GM12878 (cell line): ENCODE measurements at regions not wholly inside any gene's neighbourhood (a gene's known extent, or its start where the extent isn't known, plus 50 kb on each side); places are given as distances from the start of the nearest gene placed in this dataset.

Source experiments
- ATAC-seq: fragments of 200-7000 bp; cut with Tn5 transposase; 3 replicates; pipeline ENCODE4 v1.9.1; 2020; ENCODE audit warnings: mild to moderate bottlenecking, moderate library complexity
- BruUV-seq: library from RNA; stranded (reverse); fragments of 400-500 nt; replicated peaks from 2 replicates; lab custom pipeline; 2021; lab: Mats Ljungman, UMichigan
- CTCF ChIA-PET: fragments of 300-600 bp; sonication (Branson Sonifier 250); formaldehyde crosslinking; extraction: SDS; loops from one replicate; lab custom pipeline; 2021; ENCODE audit warnings: inconsistent platforms; lab: Yijun Ruan, JAX
- POLR2A ChIA-PET: fragments of 350-600 bp; formaldehyde crosslinking; extraction: SDS; loops from one replicate; lab custom pipeline; 2021; ENCODE audit warnings: inconsistent platforms; lab: Charles Lee
- RAD21 ChIA-PET: fragments of 300-600 bp; sonication (Branson Sonifier 250); formaldehyde crosslinking; loops from one replicate; lab custom pipeline; 2023; ENCODE audit warnings: antibody characterized with exemption; ENCODE audit not compliant: unreplicated experiment; lab: Charles Lee
- SMC1A ChIA-PET: fragments of 300-600 bp; sonication (Branson Sonifier 250); formaldehyde crosslinking; loops from one replicate; lab custom pipeline; 2023; ENCODE audit not compliant: unreplicated experiment, uncharacterized antibody; lab: Charles Lee
- DNase-seq: peaks from one replicate; pipeline ENCODE4 v3.0.0-alpha.2; 2011; ENCODE audit warnings: low read depth, low spot score
- FAIRE-seq: peaks from 3 replicates; lab custom pipeline; 2011; peaks lifted over from hg19 to GRCh38; lab: Jason Lieb, UNC
- H2AFZ ChIP-seq: 2 replicates; pipeline ENCODE4 v1.6.0; 2011; ENCODE audit warnings: low read depth, low read length, control low read depth; ENCODE audit not compliant: control insufficient read depth
- H3K27ac ChIP-seq: 2 replicates; pipeline ENCODE4 v1.5.1; 2011; ENCODE audit warnings: control low read depth; ENCODE audit not compliant: control insufficient read depth, insufficient read depth
- H3K27me3 ChIP-seq, 2 experiments: replicated peaks in 1 of 2; 2 replicates each; pipeline versions ENCODE4 v1.6.0 to v1.6.1; 2011; ENCODE audit warnings: low read length in 1 of 2; ENCODE audit not compliant: control insufficient read depth in 2 of 2, insufficient read depth in 2 of 2
- H3K36me3 ChIP-seq, 2 experiments: 2 replicates each; pipeline ENCODE4 v1.5.1; 2011; ENCODE audit warnings: low read length in 1 of 2; ENCODE audit not compliant: control insufficient read depth in 2 of 2, insufficient read depth in 2 of 2
- H3K4me1 ChIP-seq: 2 replicates; pipeline ENCODE4 v1.6.1; 2011; ENCODE audit warnings: mild to moderate bottlenecking, low read length, moderate library complexity, mixed read lengths; ENCODE audit not compliant: control insufficient read depth, insufficient read depth
- H3K4me2 ChIP-seq: 2 replicates; pipeline ENCODE4 v1.6.0; 2011; ENCODE audit warnings: control low read depth; ENCODE audit not compliant: control insufficient read depth, insufficient read depth
- H3K4me3 ChIP-seq: fragments of 200-600 bp; sonication (generic); 2 replicates; pipeline ENCODE4 v1.5.1; 2016
- H3K79me2 ChIP-seq: 2 replicates; pipeline ENCODE4 v1.6.0; 2011; ENCODE audit warnings: low read length; ENCODE audit not compliant: control insufficient read depth, insufficient read depth
- H3K9ac ChIP-seq: 2 replicates; pipeline ENCODE4 v1.8.0; 2011; ENCODE audit warnings: low read length, control low read depth, mixed read lengths; ENCODE audit not compliant: control insufficient read depth, insufficient read depth
- H3K9me3 ChIP-seq: replicated peaks from 3 replicates; pipeline ENCODE4 v1.5.1; 2011; ENCODE audit warnings: mild to moderate bottlenecking, low read length; ENCODE audit not compliant: control insufficient read depth, insufficient read depth
- H4K20me1 ChIP-seq: 2 replicates; pipeline ENCODE4 v1.6.0; 2011; ENCODE audit not compliant: control insufficient read depth, insufficient read depth
- BCL11A ChIP-seq: IDR thresholded peaks from 2 replicates; pipeline ENCODE4 v1.6.1; 2011; ENCODE audit warnings: low read depth, low read length
- CBX5 ChIP-seq: sonication (generic); IDR thresholded peaks from 2 replicates; pipeline ENCODE4 v1.6.1; 2016; ENCODE audit warnings: low read depth, moderate library complexity, mild to moderate bottlenecking, inconsistent platforms
- CEBPB ChIP-seq, 2 experiments: fragments of 150-350 bp in 1 of 2; IDR thresholded peaks; 2 replicates each; pipeline ENCODE4 v1.6.1; 2012 to 2014; ENCODE audit warnings: low read depth in 2 of 2, low read length in 2 of 2, borderline replicate concordance in 1 of 2, inconsistent platforms in 1 of 2
- IKZF1 ChIP-seq: fragments of 450-650 bp; conservative IDR thresholded peaks from 2 replicates; pipeline ENCODE4 v1.6.1; 2017; ENCODE audit warnings: antibody characterized with exemption, mild to moderate bottlenecking
- MEF2A ChIP-seq: IDR thresholded peaks from 2 replicates; pipeline ENCODE4 v1.6.1; 2011; ENCODE audit warnings: low read depth, mild to moderate bottlenecking, low read length, moderate library complexity; ENCODE audit not compliant: insufficient read depth
- NFIC ChIP-seq: IDR thresholded peaks from 2 replicates; pipeline ENCODE4 v1.6.1; 2012; ENCODE audit warnings: low read depth, mild to moderate bottlenecking, inconsistent platforms, low read length, moderate library complexity
- RUNX3 ChIP-seq: IDR thresholded peaks from 2 replicates; pipeline ENCODE4 v1.6.1; 2012; ENCODE audit warnings: low read length, inconsistent platforms
- ZNF622 ChIP-seq: fragments of 450-650 bp; IDR thresholded peaks from 2 replicates; pipeline ENCODE4 v1.6.1; 2017; ENCODE audit warnings: mild to moderate bottlenecking, inconsistent platforms
- WGBS: methylation state at CpG from one replicate; pipeline ENCODE4 v1.1.6; 2016; ENCODE audit warnings: low lambda C conversion rate; ENCODE audit not compliant: insufficient replicate concordance, insufficient coverage; ENCODE audit errors: missing lambda C conversion rate; 5-methylcytosine and 5-hydroxymethylcytosine counted together
- in situ Hi-C: fragments of 300-500 bp; cut with MboI; formaldehyde crosslinking; loops from 9 replicates; pipeline ENCODE4 v1.14.3; 2018; ENCODE audit warnings: mixed read lengths
- intact Hi-C: fragments of 100-400 bp; cut with micrococcal nuclease; formaldehyde crosslinking; loops from one replicate; pipeline ENCODE4 v1.14.2; 2022; ENCODE audit not compliant: unreplicated experiment
- TF ChIP-seq, protein P1 (sequence below): fragments of 450-650 bp; IDR thresholded peaks from 2 replicates; pipeline ENCODE4 v1.6.1; 2017; ENCODE audit warnings: mild to moderate bottlenecking, moderate library complexity
- TF ChIP-seq, protein P2 (sequence below): fragments of 450-650 bp; IDR thresholded peaks from 2 replicates; pipeline ENCODE4 v1.6.1; 2017; ENCODE audit warnings: mild to moderate bottlenecking, moderate library complexity

DNA sequence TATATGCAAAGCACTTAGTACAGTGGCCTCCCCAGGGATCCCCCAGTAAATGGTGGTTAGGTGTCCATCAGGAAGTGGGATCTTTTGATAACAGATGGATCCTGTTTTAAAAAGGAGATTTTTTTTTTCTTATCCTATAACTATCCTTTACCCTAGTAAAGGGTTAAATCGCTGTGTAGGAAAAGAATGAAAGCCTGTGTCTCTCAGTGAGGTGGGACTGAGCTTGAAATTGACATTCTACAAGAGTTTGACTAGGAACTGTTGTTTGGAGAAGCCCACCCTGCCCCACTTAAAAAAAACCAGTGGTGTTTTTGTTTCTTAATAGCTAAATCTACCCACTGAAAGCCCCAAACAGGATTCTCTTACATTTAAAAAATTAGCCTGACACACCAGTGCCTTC, 112.2 kb upstream of the EGLN3 start:
- no peak for FAIRE-seq
- H3K9me3 ChIP-seq = no peaks in the 10 kb centered on the region; the same call in 2 of the 3 replicates
- no peak for DNase-seq
- no peak overlapping the region for H3K4me3 ChIP-seq
- no peak overlapping the region for H3K4me2 ChIP-seq
- no peak overlapping the region for H3K27ac ChIP-seq
- H3K27me3 ChIP-seq = no peaks in the 10 kb centered on the region
- intact Hi-C loops = no loop called here
- POLR2A ChIA-PET = interaction anchor here (0.7 to 1.2 kb wide), 3 partner anchors 12 to 21 kb away, joined by 3 to 4 read pairs (median 3); no protein-coding TSS in a partner anchor
- H3K9ac ChIP-seq = no peak overlapping the region
- CTCF ChIA-PET = interaction anchor here (0.7 to 1.1 kb wide), 4 partner anchors 35 to 207 kb away, joined by 3 to 6 read pairs (median 3); no protein-coding TSS in a partner anchor
- H3K79me2 ChIP-seq = no peaks in the 10 kb centered on the region
- WGBS = 32% methylated on average over 1 of the region's 1 CpG
- in situ Hi-C loops = no loop called here
- BruUV-seq = no TSS peak
- SMC1A ChIA-PET = interaction anchor here (0.7 to 4.5 kb wide), 8 partner anchors 8 to 214 kb away, joined by 3 to 33 read pairs (median 4); no protein-coding TSS in a partner anchor
- H4K20me1 ChIP-seq = no peaks in the 10 kb centered on the region
- H2AFZ ChIP-seq = no peak overlapping the region
- no peaks in the 10 kb centered on the region for H3K36me3 ChIP-seq
- RAD21 ChIA-PET = interaction anchor here (0.8 to 6.5 kb wide), 4 partner anchors 18 to 215 kb away, joined by 3 to 51 read pairs (median 4); no protein-coding TSS in a partner anchor
- H3K4me1 ChIP-seq = peaks cover 11% of the 10 kb centered on the region
- TF ChIP-seq MEF2A (no peak), RUNX3 (no peak), IKZF1 (no peak), NFIC (no peak), ZNF622 (no peak), CEBPB (IDR thresholded peaks at IDR 0.05; ENCODE audit: borderline replicate concordance in 1 of 2, low read depth in 2 of 2, low read length in 2 of 2) (no peak), CBX5 (no peak), BCL11A (no peak)
- TF ChIP-seq, protein P1, sequence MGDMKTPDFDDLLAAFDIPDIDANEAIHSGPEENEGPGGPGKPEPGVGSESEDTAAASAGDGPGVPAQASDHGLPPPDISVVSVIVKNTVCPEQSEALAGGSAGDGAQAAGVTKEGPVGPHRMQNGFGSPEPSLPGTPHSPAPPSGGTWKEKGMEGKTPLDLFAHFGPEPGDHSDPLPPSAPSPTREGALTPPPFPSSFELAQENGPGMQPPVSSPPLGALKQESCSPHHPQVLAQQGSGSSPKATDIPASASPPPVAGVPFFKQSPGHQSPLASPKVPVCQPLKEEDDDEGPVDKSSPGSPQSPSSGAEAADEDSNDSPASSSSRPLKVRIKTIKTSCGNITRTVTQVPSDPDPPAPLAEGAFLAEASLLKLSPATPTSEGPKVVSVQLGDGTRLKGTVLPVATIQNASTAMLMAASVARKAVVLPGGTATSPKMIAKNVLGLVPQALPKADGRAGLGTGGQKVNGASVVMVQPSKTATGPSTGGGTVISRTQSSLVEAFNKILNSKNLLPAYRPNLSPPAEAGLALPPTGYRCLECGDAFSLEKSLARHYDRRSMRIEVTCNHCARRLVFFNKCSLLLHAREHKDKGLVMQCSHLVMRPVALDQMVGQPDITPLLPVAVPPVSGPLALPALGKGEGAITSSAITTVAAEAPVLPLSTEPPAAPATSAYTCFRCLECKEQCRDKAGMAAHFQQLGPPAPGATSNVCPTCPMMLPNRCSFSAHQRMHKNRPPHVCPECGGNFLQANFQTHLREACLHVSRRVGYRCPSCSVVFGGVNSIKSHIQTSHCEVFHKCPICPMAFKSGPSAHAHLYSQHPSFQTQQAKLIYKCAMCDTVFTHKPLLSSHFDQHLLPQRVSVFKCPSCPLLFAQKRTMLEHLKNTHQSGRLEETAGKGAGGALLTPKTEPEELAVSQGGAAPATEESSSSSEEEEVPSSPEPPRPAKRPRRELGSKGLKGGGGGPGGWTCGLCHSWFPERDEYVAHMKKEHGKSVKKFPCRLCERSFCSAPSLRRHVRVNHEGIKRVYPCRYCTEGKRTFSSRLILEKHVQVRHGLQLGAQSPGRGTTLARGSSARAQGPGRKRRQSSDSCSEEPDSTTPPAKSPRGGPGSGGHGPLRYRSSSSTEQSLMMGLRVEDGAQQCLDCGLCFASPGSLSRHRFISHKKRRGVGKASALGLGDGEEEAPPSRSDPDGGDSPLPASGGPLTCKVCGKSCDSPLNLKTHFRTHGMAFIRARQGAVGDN = no peak
- TF ChIP-seq, protein P2, sequence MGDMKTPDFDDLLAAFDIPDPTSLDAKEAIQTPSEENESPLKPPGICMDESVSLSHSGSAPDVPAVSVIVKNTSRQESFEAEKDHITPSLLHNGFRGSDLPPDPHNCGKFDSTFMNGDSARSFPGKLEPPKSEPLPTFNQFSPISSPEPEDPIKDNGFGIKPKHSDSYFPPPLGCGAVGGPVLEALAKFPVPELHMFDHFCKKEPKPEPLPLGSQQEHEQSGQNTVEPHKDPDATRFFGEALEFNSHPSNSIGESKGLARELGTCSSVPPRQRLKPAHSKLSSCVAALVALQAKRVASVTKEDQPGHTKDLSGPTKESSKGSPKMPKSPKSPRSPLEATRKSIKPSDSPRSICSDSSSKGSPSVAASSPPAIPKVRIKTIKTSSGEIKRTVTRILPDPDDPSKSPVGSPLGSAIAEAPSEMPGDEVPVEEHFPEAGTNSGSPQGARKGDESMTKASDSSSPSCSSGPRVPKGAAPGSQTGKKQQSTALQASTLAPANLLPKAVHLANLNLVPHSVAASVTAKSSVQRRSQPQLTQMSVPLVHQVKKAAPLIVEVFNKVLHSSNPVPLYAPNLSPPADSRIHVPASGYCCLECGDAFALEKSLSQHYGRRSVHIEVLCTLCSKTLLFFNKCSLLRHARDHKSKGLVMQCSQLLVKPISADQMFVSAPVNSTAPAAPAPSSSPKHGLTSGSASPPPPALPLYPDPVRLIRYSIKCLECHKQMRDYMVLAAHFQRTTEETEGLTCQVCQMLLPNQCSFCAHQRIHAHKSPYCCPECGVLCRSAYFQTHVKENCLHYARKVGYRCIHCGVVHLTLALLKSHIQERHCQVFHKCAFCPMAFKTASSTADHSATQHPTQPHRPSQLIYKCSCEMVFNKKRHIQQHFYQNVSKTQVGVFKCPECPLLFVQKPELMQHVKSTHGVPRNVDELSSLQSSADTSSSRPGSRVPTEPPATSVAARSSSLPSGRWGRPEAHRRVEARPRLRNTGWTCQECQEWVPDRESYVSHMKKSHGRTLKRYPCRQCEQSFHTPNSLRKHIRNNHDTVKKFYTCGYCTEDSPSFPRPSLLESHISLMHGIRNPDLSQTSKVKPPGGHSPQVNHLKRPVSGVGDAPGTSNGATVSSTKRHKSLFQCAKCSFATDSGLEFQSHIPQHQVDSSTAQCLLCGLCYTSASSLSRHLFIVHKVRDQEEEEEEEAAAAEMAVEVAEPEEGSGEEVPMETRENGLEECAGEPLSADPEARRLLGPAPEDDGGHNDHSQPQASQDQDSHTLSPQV = no peak
- TF ChIP-seq, all 136 proteins: peak for 0
- no peak for ATAC-seq
